ENCODE measurements at regions not wholly inside any gene's neighbourhood (a gene's known extent, or its start where the extent isn't known, plus 50 kb on each side); places are given as distances from the start of the nearest gene placed in this dataset.

GRCh38 chr5:23428705-23429104 lies 78.7 kb upstream of the PRDM9 start:
- TF ChIP-seq CTCF (IDR thresholded peaks at IDR 0.05; ENCODE audit: poor library complexity) (no peak), EZH2 (IDR thresholded peaks at IDR 0.05; ENCODE audit: borderline replicate concordance) (no peak), EZH2phosphoT487 (IDR thresholded peaks at IDR 0.05; ENCODE audit: low read depth, severe bottlenecking, unreplicated experiment) (no peak)

Data from hepatocyte (in vitro differentiated cells).